GM12874 (cell line): ENCODE measurements at regions not wholly inside any gene's neighbourhood (a gene's known extent, or its start where the extent isn't known, plus 50 kb on each side); places are given as distances from the start of the nearest gene placed in this dataset.

Experiments used
- TF ChIP-seq, protein P1 (sequence below): IDR thresholded peaks from 2 replicates; pipeline ENCODE4 v1.5.1; 2011; ENCODE audit warnings: low read depth, mild to moderate bottlenecking, control low read depth, low read length, moderate library complexity; ENCODE audit not compliant: insufficient read depth

DNA sequence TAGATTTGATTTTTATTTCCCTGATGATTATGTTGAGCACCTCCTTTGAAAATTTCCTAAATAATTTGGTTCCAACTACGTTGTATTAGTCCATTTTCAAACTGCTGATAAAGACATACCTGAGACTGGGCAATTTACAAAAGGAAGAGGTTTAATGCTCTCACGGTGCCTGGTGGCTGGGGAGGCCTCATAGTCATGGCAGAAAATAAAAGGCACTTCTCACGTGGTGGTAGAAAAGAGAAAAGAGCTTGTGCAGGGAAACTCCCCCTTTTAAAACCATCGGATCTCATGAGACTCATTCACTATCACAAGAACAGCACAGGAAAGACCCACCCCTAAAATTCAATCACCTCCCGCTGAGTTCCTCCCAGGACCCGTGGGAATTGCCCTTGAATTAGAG, 372.3 kb downstream of the RPL10L start:
- TF ChIP-seq, protein P1, sequence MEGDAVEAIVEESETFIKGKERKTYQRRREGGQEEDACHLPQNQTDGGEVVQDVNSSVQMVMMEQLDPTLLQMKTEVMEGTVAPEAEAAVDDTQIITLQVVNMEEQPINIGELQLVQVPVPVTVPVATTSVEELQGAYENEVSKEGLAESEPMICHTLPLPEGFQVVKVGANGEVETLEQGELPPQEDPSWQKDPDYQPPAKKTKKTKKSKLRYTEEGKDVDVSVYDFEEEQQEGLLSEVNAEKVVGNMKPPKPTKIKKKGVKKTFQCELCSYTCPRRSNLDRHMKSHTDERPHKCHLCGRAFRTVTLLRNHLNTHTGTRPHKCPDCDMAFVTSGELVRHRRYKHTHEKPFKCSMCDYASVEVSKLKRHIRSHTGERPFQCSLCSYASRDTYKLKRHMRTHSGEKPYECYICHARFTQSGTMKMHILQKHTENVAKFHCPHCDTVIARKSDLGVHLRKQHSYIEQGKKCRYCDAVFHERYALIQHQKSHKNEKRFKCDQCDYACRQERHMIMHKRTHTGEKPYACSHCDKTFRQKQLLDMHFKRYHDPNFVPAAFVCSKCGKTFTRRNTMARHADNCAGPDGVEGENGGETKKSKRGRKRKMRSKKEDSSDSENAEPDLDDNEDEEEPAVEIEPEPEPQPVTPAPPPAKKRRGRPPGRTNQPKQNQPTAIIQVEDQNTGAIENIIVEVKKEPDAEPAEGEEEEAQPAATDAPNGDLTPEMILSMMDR: no peak

DNA sequence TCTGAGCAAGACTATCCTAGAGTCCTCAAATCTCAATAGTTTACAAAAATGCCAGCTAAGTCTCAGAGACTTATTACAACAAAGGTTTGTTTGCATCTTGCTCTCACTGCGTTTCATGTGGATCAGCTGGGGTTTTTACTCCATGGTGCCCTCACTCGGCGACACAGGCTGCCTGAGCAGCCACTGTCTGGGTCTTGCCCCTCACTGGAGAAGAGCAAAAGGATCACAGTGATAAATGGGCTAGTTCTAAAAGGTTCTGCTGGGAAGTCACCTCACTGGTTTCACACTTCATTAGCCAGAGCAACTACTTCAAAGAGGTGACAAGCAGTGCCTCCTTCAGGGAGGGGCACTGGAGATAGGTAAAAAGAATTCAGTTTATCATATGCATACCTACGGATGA, 392.0 kb downstream of the RPL10L start:
- TF ChIP-seq, protein P1: no peak

DNA sequence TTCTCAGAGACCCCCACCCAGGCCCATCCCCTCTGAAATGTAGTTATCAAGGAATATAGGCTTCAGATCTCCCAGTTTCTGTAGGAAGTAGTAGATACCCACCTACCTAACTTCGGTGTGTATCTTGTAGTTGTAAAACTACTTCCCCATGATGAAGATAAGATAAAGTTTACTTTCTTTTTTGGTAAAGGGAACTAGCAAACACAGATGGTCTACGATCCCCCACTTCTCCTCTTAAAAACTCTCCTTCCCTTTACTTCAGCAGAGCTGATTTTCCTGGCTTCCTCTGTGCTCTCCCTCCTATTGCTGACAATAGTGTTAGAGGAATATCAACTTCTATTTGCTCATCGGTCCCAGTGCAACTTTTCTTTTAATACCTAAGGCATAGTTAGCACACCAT, 395.2 kb downstream of the RPL10L start:
- TF ChIP-seq, protein P1: no peak

DNA sequence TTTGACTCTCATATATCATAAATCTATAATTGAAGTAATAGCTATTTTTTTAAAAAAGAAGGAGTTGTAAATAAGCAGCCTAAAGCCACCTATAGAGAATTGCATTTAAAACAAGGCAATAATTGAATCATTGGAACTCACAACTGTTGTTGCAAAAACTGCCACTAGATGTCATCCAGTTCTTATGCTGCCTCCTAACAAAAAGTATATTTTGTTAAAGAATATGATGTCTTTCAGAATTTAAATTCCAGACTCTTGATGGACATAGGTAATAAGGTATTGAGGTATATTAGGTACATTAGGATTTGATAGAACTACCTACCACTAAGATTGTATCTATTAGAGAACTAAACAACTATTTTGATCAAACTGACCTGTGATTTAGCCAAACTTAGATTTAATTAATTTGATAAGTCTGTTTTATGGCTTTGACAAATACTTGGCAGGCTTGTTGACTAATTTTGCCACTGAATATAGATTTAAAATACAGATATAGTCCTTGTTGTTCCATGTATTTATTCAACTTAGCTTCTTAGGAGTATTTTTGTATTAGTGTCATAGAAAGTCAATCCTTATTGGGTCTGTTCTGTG, 401.4 kb downstream of the RPL10L start:
- TF ChIP-seq, protein P1: peak; percentile 19; the same call in 1 of the 2 replicates

DNA sequence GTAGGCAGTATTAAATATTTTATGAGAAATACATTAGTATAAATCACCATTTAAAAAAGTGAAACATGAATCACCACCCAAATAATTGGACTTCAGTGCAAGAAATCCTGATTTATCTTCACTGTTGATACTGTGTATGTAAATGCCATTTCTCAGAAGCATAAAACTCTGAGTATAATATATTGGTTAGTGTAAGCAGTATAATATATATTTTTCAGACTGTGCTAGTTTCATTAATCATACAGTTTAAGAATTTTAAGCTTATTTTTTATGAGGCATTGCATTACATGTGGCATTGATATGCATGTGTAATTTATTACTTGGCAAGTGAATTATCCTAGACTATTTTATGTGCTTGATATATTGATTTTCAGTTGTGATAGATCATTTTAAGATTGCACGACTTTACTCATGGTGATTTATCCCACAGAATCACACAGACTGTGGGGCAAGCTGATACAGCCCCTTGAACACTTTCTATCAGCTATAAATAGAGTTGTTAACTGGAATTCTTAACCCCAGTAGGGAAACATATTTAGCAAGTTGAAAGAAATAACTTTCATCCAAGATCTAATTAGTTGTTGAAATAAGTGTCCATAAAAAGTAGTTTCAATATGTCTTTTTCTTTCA, 403.5 kb downstream of the RPL10L start:
- TF ChIP-seq, protein P1: no peak

DNA sequence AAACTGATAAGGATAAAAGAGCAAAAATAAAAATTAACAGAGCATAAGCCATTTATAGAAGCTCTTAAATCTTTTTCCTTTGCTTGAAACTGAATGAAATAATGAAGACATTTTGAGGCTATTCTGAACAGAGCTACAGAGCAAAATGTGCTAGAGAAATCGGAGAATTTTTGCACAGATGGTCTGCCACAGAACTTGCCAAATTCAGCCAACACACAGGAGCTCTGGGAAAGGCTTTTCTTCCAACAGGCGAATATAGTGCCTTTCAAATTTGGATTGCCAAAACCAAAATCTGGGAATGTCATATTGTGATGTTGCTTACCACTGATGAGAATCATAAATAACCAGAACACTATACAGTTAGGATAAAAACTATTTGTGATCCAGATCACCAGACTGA, 406.3 kb downstream of the RPL10L start:
- TF ChIP-seq, protein P1: no peak

DNA sequence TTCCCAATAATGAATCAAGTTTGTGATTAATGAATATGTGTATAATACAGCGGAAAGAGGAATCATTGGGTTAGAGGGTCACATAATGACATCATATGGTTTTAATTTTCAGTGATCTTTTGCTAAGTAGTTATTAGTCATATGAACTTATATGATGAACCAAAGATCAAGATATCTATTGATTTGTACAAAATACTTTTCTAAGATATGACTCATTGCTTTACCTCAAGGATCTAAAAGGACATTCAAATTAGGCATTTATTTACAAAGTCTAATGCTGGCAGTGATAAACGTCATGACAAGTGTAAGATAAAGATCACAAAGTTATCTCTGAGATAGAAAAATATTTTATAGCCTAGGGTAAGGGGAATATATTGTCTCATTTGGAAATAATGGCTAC, 417.8 kb downstream of the RPL10L start:
- TF ChIP-seq, protein P1: no peak
